Caco-2 (cell line): ENCODE measurements at regions not wholly inside any gene's neighbourhood (a gene's known extent, or its start where the extent isn't known, plus 50 kb on each side); places are given as distances from the start of the nearest gene placed in this dataset.

Experiments used
- BruUV-seq: library from RNA; stranded (reverse); fragments of 400-500 nt; replicated peaks from 2 replicates; lab custom pipeline; 2021; lab: Mats Ljungman, UMichigan
- CTCF ChIA-PET: fragments of 300-600 bp; sonication (Branson Sonifier 250); formaldehyde crosslinking; loops from one replicate; lab custom pipeline; 2022; ENCODE audit warnings: antibody characterized with exemption; lab: Charles Lee
- POLR2A ChIA-PET: fragments of 300-600 bp; sonication (Branson Sonifier 250); formaldehyde crosslinking; loops from one replicate; lab custom pipeline; 2022; ENCODE audit warnings: antibody characterized with exemption; lab: Charles Lee
- DNase-seq, 2 experiments: peaks; one replicate each; pipeline versions ENCODE4 v3.0.0 to v3.0.0-alpha.2; 2020 to 2022
- H3K27me3 ChIP-seq: replicated peaks from 2 replicates; pipeline ENCODE4 v1.6.0; 2011; ENCODE audit warnings: low read length; ENCODE audit not compliant: control insufficient read depth, insufficient read depth
- H3K36me3 ChIP-seq: 2 replicates; pipeline ENCODE4 v1.5.1; 2011; ENCODE audit warnings: low read length; ENCODE audit not compliant: control insufficient read depth, insufficient read depth
- H3K4me1 ChIP-seq: fragments of 250-450 bp; sonication (Bioruptor Pico); 2 replicates; pipeline ENCODE4 v1.5.1; 2020; ENCODE audit warnings: mild to moderate bottlenecking
- H3K4me3 ChIP-seq: 2 replicates; pipeline ENCODE4 v1.5.1; 2011; ENCODE audit warnings: low read depth, mild to moderate bottlenecking, control low read depth, low read length
- H3K9me3 ChIP-seq: fragments of 250-450 bp; sonication (Bioruptor Pico); 2 replicates; pipeline ENCODE4 v1.5.1; 2020; ENCODE audit warnings: mild to moderate bottlenecking, moderate library complexity
- H3K27ac Mint-ChIP-seq: one replicate; pipeline ENCODE4 v1.8.0; 2022; ENCODE audit warnings: mixed read lengths; ENCODE audit not compliant: unreplicated experiment
- H3K27me3 Mint-ChIP-seq: one replicate; pipeline ENCODE4 v1.8.0; 2022; ENCODE audit warnings: mixed read lengths; ENCODE audit not compliant: insufficient read depth, unreplicated experiment
- H3K36me3 Mint-ChIP-seq: one replicate; pipeline ENCODE4 v1.8.0; 2022; ENCODE audit warnings: mild to moderate bottlenecking, mixed read lengths; ENCODE audit not compliant: insufficient read depth, unreplicated experiment
- H3K4me1 Mint-ChIP-seq: one replicate; pipeline ENCODE4 v1.8.0; 2022; ENCODE audit warnings: low read depth, mixed read lengths; ENCODE audit not compliant: unreplicated experiment
- H3K4me3 Mint-ChIP-seq: one replicate; pipeline ENCODE4 v1.8.0; 2022; ENCODE audit warnings: mild to moderate bottlenecking, moderate library complexity, mixed read lengths; ENCODE audit not compliant: unreplicated experiment
- H3K9me3 Mint-ChIP-seq: one replicate; pipeline ENCODE4 v1.8.0; 2022; ENCODE audit warnings: mixed read lengths; ENCODE audit not compliant: unreplicated experiment
- intact Hi-C: fragments of 100-400 bp; cut with micrococcal nuclease; formaldehyde crosslinking; loops from one replicate; pipeline ENCODE4 v1.10.0; 2022; ENCODE audit not compliant: unreplicated experiment
- TF ChIP-seq, protein P1 (sequence below), 2 experiments: fragments of 200-600 bp in 1 of 2; IDR thresholded peaks; 1 replicate in 1 of 2; 2 replicates in 1 of 2; pipeline versions ENCODE4 v1.5.1 to v1.8.0; 2011 to 2022; ENCODE audit warnings: antibody characterized with exemption in 1 of 2, control low read depth in 1 of 2, inconsistent platforms in 1 of 2, low read depth in 1 of 2, low read length in 1 of 2, mild to moderate bottlenecking in 1 of 2, moderate library complexity in 1 of 2; ENCODE audit not compliant: insufficient read depth in 1 of 2, severe bottlenecking in 1 of 2, unreplicated experiment in 1 of 2

DNA sequence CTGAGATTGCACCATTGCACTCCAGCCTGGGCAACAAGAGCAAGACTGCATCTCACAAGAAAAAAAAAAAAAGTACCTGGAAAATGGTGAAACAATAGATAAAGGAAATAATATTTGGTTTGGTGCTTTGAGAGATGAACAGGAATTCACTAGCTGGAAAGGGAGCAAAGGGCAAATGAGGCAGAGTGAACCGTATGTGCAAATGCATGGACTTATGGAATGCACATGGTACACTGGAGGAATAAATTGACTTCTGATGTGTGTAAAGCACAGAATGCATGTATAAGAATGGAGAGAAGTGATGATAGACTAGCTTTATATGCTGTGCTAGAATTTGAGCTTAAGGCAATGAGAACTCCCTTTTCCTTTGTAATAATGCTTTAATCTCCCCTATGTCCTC lies 413.3 kb downstream of the SPRY1 start:
- H3K9me3 ChIP-seq, result no peaks in the 10 kb centered on the region
- no peak for DNase-seq
- no peaks in the 10 kb centered on the region for H3K36me3 Mint-ChIP-seq
- BruUV-seq, result no TSS peak
- H3K4me3 ChIP-seq, result no peak overlapping the region
- no peaks in the 10 kb centered on the region for H3K36me3 ChIP-seq
- no peaks in the 10 kb centered on the region for H3K27me3 ChIP-seq
- no peak overlapping the region for H3K27ac Mint-ChIP-seq
- intact Hi-C loops, result no loop called here
- CTCF ChIA-PET, result no interaction called here
- H3K4me1 ChIP-seq, result no peaks in the 10 kb centered on the region
- H3K4me1 Mint-ChIP-seq, result peaks cover 6% of the 10 kb centered on the region
- TF ChIP-seq, protein P1, sequence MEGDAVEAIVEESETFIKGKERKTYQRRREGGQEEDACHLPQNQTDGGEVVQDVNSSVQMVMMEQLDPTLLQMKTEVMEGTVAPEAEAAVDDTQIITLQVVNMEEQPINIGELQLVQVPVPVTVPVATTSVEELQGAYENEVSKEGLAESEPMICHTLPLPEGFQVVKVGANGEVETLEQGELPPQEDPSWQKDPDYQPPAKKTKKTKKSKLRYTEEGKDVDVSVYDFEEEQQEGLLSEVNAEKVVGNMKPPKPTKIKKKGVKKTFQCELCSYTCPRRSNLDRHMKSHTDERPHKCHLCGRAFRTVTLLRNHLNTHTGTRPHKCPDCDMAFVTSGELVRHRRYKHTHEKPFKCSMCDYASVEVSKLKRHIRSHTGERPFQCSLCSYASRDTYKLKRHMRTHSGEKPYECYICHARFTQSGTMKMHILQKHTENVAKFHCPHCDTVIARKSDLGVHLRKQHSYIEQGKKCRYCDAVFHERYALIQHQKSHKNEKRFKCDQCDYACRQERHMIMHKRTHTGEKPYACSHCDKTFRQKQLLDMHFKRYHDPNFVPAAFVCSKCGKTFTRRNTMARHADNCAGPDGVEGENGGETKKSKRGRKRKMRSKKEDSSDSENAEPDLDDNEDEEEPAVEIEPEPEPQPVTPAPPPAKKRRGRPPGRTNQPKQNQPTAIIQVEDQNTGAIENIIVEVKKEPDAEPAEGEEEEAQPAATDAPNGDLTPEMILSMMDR (IDR thresholded peaks at IDR 0.05; ENCODE audit: insufficient read depth in 1 of 2, low read depth in 1 of 2, low read length in 1 of 2, severe bottlenecking in 1 of 2, unreplicated experiment in 1 of 2), result no peak
- no peaks in the 10 kb centered on the region for H3K27me3 Mint-ChIP-seq
- H3K9me3 Mint-ChIP-seq, result no peaks in the 10 kb centered on the region
- no peak overlapping the region for H3K4me3 Mint-ChIP-seq
- POLR2A ChIA-PET, result no interaction called here

DNA sequence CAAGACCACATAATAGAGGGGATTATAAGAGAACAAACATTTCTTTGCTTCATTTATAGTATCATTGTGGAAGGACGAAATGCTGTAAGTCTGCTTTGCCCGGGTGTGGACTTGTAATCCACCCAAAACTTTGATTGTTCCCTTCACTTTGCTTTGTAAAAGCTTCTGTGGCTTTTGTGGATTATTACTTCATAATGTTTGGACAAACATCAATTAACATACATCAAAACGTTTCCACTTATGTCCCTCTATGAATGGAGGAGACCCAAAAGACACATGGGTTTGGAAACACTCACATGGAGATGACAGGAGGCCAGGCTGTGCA lies 415.4 kb downstream of the SPRY1 start:
- no peaks in the 10 kb centered on the region for H3K9me3 Mint-ChIP-seq
- H3K4me3 Mint-ChIP-seq, result no peak overlapping the region
- no peak overlapping the region for H3K4me3 ChIP-seq
- H3K4me1 ChIP-seq, result no peaks in the 10 kb centered on the region
- TF ChIP-seq, protein P1 (IDR thresholded peaks at IDR 0.05; ENCODE audit: insufficient read depth in 1 of 2, low read depth in 1 of 2, low read length in 1 of 2, severe bottlenecking in 1 of 2, unreplicated experiment in 1 of 2), result no peak
- H3K9me3 ChIP-seq, result no peaks in the 10 kb centered on the region
- no peaks in the 10 kb centered on the region for H3K27me3 Mint-ChIP-seq
- no peaks in the 10 kb centered on the region for H3K36me3 ChIP-seq
- intact Hi-C loops, result no loop called here
- no peak overlapping the region for H3K27ac Mint-ChIP-seq
- no peak for DNase-seq
- H3K4me1 Mint-ChIP-seq, result peaks cover 6% of the 10 kb centered on the region
- POLR2A ChIA-PET, result no interaction called here
- CTCF ChIA-PET, result no interaction called here
- no TSS peak for BruUV-seq
- H3K27me3 ChIP-seq, result no peaks in the 10 kb centered on the region
- no peaks in the 10 kb centered on the region for H3K36me3 Mint-ChIP-seq

DNA sequence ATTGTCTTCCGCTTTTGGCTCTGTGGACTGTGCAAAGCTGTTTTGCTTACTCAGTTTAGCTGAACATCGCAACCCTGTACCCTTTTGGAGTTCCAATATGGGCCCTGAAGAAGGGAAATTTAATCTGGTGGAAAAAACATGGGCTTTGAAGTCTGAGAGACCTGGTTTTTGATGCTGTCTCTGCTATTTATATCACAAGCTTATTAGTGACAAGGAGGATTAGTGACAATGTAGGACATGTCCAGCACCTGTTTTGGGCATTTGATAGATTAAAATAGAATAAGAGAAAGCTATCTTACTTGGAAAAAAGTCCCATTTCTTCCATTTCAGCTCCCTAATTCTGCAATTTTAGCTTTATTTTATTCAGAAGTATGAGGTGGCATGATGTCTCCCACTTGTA lies 417.3 kb downstream of the SPRY1 start:
- no TSS peak for BruUV-seq
- Histone ChIP-seq H3K4me1 (no peaks in the 10 kb centered on the region), H3K36me3 (no peaks in the 10 kb centered on the region), H3K4me3 (no peak overlapping the region), H3K27me3 (no peaks in the 10 kb centered on the region), H3K9me3 (no peaks in the 10 kb centered on the region)
- no peaks in the 10 kb centered on the region for H3K27me3 Mint-ChIP-seq
- no peaks in the 10 kb centered on the region for H3K36me3 Mint-ChIP-seq
- no peak overlapping the region for H3K4me3 Mint-ChIP-seq
- H3K9me3 Mint-ChIP-seq, result no peaks in the 10 kb centered on the region
- POLR2A ChIA-PET, result no interaction called here
- TF ChIP-seq, protein P1 (IDR thresholded peaks at IDR 0.05; ENCODE audit: insufficient read depth in 1 of 2, low read depth in 1 of 2, low read length in 1 of 2, severe bottlenecking in 1 of 2, unreplicated experiment in 1 of 2), result no peak
- CTCF ChIA-PET, result no interaction called here
- H3K27ac Mint-ChIP-seq, result no peak overlapping the region
- DNase-seq, result no peak
- peaks cover 6% of the 10 kb centered on the region for H3K4me1 Mint-ChIP-seq
- intact Hi-C loops, result no loop called here
